GM21447 (cell line): ENCODE measurements at regions not wholly inside any gene's neighbourhood (a gene's known extent, or its start where the extent isn't known, plus 50 kb on each side); places are given as distances from the start of the nearest gene placed in this dataset.
"Not testable (repeated sequence)": the region's sequence is repeated elsewhere in the genome, so short reads cannot be mapped to it uniquely, and the experiment has no call there.

Experiments used
- ATAC-seq: cut with Tn5 transposase; IDR thresholded peaks from one replicate; pipeline ENCODE4 v1.9.1; 2021; ENCODE audit not compliant: unreplicated experiment

GRCh38 chr20:30164389-30164788 lies 1093.1 kb upstream of the DEFB115 start:
- not testable (repeated sequence) for ATAC-seq

DNA sequence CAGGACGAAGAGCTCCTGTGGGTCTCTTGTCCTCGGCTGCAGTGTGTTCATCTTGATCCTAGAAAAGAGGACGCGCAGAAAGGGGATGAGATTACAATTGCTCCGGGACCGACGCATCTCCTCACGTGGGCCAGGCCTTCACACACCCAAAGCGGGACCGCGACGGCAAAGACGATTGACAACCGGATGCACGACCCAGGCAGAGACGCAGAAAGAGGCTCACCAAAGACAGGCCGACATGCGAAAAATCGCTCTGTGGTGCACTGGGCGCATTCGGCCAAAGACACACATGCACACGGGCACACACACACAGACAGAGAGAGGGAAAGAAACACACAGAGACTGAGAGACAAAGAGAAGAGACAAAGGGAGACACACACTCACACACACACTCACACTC lies 1089.9 kb upstream of the DEFB115 start:
- ATAC-seq: no peak

GRCh38 chr20:30168025-30168799 lies 1089.3 kb upstream of the DEFB115 start:
- no peak for ATAC-seq

DNA sequence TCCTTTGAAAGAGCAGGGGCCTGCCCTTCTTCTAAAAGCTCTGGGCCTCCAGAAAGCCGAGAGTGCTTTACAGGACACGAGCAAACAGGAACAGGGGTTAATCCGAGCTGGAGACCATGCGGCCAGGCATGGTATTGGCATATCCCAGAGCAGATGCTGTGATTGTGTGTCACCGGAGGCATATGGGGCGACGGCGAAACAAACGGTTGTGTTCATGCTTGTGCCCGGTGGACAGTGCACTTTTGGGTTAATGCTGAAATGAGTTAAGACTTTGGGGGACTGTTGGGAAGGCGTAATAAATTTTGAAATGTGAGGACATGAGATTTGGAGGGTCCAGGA lies 1088.7 kb upstream of the DEFB115 start:
- no peak for ATAC-seq

GRCh38 chr20:30175681-30176080 lies 1081.8 kb upstream of the DEFB115 start:
- no peak for ATAC-seq

- ATAC-seq: not testable (repeated sequence)
These were observed 1074.3 kb upstream of the DEFB115 start for GRCh38 chr20:30183124-30183523.

GRCh38 chr20:30191785-30192184 lies 1065.7 kb upstream of the DEFB115 start:
- ATAC-seq: not testable (repeated sequence)

GRCh38 chr20:30234477-30234876 lies 1023.0 kb upstream of the DEFB115 start:
- ATAC-seq: not testable (repeated sequence)

DNA sequence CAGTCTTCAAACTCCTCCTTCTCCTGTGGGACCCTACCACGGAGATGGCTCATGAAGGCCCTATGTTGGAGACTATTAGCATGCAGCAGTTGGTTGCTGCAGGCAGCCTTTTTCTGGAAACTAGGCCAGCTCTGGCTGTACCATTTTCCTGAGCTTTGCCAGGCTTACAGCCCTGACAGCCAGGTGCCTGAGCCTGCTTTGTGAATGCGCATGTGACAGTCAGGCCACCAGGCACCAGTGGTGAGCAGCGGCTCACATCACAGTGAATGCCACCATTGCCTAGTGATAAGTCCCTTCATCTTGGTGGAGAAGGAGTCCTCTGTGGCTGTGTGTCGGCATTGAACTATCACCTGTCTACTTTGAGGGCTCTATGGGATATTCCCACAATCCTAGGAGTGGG lies 982.4 kb upstream of the DEFB115 start:
- ATAC-seq: not testable (repeated sequence)

- no peak for ATAC-seq
These were observed 975.8 kb upstream of the DEFB115 start for GRCh38 chr20:30281584-30282197.

- ATAC-seq: peak; percentile 57
These were observed 973.8 kb upstream of the DEFB115 start for GRCh38 chr20:30283476-30284280.

DNA sequence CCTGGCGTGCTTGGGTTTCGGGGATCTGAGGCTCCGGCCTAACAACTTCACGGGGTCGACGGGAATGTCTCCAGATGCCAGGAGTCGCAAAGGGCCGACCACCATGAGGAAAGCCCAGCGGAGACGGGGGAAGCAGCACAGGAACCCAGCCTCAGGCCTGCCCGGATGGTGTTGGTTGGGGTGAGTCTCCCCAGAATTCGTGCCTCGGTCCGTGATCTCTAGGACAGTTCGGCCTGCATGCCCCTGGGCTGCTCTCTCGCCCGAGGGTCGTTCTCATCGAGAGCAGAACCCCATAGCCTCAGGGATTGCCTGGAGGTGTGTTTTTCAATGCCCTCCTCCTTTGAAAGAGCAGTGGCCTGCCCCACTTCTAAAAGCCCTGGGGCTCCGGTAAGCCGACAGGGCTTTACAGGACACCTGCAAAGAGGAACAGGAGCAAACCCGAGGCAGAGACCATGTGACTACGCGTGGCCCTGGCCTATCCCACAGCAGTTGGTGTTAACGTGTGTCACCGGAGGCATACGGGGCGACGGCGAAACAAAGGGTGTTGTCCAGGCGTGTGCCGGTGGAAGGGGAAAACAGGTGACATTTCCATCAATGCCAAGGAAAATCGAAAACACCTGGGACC lies 973.1 kb upstream of the DEFB115 start:
- ATAC-seq: peak; percentile 22

DNA sequence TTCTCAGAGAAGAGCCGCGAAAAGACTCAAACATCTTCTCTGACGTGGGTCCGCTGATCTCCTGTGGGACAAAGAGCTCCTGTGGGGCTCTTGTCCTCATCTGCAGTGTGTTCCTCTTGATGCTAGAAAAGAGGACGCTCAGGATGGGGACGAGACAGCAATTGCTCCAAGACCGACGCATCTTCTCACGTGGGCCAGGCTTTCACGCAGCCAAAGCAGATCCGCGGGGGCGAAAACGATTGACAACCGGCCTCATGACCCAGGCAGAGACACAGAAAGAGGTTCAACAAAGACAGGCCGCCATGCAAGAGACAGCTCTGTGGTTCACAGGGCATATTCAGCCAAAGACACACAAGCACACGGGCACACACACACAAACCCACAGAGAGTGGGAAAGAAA lies 971.8 kb upstream of the DEFB115 start:
- ATAC-seq: no peak

DNA sequence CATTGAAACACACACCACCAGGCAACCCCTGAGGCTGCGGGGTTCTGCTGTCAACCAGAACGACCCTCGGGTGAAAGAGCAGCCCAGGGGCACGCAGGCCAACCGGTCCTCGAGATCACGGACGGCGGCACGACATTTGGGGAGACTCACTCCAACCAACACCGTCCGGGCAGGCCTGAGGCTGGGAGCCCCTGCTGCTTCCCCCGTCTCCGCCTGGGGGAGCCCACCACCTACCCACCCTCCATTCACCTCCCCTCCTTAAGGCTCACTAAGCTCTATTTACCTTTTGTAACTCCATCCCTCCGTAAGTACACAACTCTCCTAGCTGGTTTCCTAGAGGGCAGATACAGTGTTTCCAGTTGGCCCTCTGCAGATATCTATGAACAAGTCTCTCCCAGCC lies 971.3 kb upstream of the DEFB115 start:
- no peak for ATAC-seq

DNA sequence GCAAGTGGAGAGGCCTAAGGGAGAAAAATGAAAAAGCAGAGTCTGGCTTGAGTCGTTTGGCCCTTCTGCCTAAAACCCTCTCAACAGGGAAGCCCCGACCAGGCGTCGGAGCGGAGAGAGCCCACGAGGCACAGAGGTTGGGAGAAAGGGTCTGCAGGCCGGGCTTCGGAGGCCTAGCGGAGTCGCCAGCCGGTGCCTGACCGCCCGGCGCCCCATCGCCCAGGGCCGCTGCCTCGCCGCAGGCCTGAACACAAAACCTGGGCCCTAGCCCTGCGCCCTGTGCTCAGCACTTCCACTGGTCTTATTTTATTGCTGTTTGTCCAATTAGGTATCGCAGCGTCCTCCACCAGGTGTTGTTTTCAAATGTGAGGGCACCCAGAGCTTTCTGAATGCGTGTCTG lies 970.0 kb upstream of the DEFB115 start:
- ATAC-seq: not testable (repeated sequence)

- ATAC-seq: no peak
These were observed 969.1 kb upstream of the DEFB115 start for GRCh38 chr20:30288346-30288745.

GRCh38 chr20:30289049-30289448 lies 968.4 kb upstream of the DEFB115 start:
- not testable (repeated sequence) for ATAC-seq

GRCh38 chr20:30289711-30290141 lies 967.7 kb upstream of the DEFB115 start:
- not testable (repeated sequence) for ATAC-seq

GRCh38 chr20:30290361-30291063 lies 967.0 kb upstream of the DEFB115 start:
- peak; percentile 57 for ATAC-seq

DNA sequence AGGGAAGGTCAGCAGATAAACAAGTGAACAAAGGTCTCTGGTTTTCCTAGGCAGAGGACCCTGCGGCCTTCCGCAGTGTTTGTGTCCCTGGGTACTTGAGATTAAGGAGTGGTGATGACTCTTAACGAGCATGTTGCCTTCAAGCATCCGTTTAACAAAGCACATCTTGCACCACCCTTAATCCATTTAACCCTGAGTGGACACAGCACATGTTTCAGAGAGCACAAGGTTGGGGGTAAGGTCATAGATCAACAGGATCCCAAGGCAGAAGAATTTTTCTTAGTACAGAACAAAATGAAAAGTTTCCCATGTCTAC lies 966.4 kb upstream of the DEFB115 start:
- not testable (repeated sequence) for ATAC-seq

- ATAC-seq: not testable (repeated sequence)
These were observed 965.8 kb upstream of the DEFB115 start for GRCh38 chr20:30291686-30292085.
